ENCODE measurements at regions not wholly inside any gene's neighbourhood (a gene's known extent, or its start where the extent isn't known, plus 50 kb on each side); places are given as distances from the start of the nearest gene placed in this dataset.
A peak's percentile ranks its signal among the peaks of the same experiment; 100 is the strongest.

DNA sequence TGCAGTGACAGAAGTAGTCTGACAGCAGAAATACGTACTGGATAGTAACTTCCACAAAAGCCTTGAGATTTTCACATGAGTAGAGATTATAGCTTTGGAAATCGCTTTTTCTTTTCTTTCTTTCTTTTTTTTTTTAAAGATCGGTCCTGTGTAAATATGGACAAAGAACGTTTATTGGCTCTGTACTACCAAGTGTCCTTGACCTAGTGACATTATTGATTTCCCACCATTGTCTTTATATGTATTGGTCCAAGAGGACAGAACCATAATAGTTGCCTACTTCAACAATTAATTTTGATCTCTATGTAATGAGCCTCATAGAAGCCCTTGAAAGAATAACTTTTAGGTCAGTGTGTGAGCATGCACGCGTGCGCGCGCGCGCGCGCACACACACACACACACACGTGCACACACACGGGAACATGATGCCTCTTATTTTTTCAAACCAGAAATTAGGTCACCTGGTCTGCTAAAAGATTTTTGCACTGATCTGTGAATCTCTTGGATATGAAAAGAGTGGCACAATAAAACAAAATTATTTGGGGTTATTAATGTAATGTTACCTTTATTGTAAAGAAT lies 516.8 kb downstream of the PSAT1 start:
- Histone ChIP-seq H3K9me3 (ENCODE audit: low read depth) (no peaks in the 10 kb centered on the region), H3K36me3 (no peaks in the 10 kb centered on the region), H3K4me3 (no peak overlapping the region), H3K4me1 (ENCODE audit: low read depth) (no peaks in the 10 kb centered on the region), H3K27me3 (no peaks in the 10 kb centered on the region), H3K27ac (no peak overlapping the region)
- DNase-seq (ENCODE audit: low read depth in 1 of 2, low spot score in 1 of 2): no peak
- TF ChIP-seq, protein P1, sequence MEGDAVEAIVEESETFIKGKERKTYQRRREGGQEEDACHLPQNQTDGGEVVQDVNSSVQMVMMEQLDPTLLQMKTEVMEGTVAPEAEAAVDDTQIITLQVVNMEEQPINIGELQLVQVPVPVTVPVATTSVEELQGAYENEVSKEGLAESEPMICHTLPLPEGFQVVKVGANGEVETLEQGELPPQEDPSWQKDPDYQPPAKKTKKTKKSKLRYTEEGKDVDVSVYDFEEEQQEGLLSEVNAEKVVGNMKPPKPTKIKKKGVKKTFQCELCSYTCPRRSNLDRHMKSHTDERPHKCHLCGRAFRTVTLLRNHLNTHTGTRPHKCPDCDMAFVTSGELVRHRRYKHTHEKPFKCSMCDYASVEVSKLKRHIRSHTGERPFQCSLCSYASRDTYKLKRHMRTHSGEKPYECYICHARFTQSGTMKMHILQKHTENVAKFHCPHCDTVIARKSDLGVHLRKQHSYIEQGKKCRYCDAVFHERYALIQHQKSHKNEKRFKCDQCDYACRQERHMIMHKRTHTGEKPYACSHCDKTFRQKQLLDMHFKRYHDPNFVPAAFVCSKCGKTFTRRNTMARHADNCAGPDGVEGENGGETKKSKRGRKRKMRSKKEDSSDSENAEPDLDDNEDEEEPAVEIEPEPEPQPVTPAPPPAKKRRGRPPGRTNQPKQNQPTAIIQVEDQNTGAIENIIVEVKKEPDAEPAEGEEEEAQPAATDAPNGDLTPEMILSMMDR (IDR thresholded peaks at IDR 0.05; ENCODE audit: low read depth, low read length): no peak

DNA sequence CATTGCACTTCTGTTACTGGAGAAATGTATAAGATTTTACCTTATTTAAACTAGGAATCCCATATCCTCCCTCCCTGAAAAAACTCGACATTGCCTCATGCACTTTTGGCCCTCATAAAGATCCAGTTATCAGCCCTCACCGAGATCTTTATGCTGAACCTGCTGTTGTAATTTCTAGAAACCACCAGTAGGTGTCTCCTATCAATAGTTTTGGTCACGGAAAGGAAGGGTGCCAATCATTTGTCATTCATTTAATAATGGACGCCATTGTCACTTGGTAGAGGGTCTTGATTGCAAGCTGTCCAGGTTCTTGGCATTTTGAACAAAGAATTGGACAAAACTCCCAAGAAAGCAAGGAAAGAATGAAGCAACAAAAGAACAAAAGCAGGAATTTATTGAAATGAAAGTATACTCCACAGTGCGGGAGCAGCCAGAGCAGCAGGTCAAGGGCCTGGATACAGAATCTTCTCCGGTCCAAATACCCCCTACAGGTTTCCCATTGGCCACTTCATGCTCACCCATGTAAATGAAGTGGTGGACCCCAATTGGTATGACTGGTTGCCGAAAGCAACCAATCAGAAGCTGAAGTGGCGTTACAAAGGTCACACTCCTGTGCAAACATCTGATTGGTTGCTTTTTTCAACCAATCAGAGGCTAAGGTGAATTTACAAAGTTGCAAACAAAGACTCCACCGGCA lies 524.3 kb downstream of the PSAT1 start:
- peak; percentile 30 to 34 for DNase-seq (ENCODE audit: low read depth in 1 of 2, low spot score in 1 of 2)
- H3K4me3 ChIP-seq: no peak overlapping the region
- H3K9me3 ChIP-seq (ENCODE audit: low read depth): no peaks in the 10 kb centered on the region
- H3K36me3 ChIP-seq: no peaks in the 10 kb centered on the region
- no peaks in the 10 kb centered on the region for H3K4me1 ChIP-seq (ENCODE audit: low read depth)
- H3K27me3 ChIP-seq: no peaks in the 10 kb centered on the region
- TF ChIP-seq, protein P1 (IDR thresholded peaks at IDR 0.05; ENCODE audit: low read depth, low read length): peak; percentile 78
- H3K27ac ChIP-seq: no peak overlapping the region

DNA sequence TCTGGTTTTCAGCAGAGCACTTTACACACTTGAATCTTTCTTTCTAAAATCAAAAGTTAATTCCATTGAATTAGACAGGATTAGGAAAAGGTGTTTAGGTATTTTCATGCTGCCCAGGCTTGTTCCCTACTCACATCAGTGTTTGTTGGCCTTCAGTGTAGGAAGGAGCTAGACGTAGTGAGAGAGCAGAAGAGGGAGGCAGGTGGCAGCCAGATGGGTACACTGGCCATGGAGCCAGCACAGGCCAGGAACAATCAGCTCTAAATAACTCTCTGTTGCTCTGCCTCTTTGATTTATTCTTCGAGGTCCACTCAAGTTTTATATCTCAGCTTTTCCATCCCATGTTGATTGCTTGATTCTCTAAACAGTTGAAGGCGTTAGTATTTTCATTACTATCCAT lies 529.6 kb downstream of the PSAT1 start:
- Histone ChIP-seq H3K36me3 (no peaks in the 10 kb centered on the region), H3K9me3 (ENCODE audit: low read depth) (no peaks in the 10 kb centered on the region), H3K4me1 (ENCODE audit: low read depth) (no peaks in the 10 kb centered on the region), H3K27ac (no peak overlapping the region), H3K4me3 (no peak overlapping the region), H3K27me3 (no peaks in the 10 kb centered on the region)
- TF ChIP-seq, protein P1 (IDR thresholded peaks at IDR 0.05; ENCODE audit: low read depth, low read length): no peak
- DNase-seq (ENCODE audit: low read depth in 1 of 2, low spot score in 1 of 2): no peak

DNA sequence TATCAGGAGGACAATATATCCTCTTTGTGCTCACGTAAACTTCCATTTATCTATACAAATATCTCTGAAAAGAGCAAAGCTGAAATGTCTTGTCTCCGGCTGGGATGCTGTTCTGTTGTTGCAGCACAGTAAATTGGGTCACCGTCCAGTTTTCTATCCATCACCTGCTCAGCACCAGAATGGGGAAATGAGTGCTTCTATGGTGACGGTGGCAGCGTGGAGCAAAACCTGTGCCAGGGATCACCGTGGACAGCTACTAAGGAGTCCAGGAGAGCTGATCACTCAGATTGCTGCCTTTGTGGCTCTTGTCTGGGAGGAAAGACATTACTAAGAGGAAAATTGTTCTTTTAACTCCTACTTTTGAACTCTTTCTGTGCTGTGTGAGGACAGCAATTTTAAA lies 531.6 kb downstream of the PSAT1 start:
- Histone ChIP-seq H3K4me1 (ENCODE audit: low read depth) (no peaks in the 10 kb centered on the region), H3K9me3 (ENCODE audit: low read depth) (no peaks in the 10 kb centered on the region), H3K36me3 (no peaks in the 10 kb centered on the region), H3K4me3 (no peak overlapping the region), H3K27me3 (no peaks in the 10 kb centered on the region), H3K27ac (no peak overlapping the region)
- TF ChIP-seq, protein P1 (IDR thresholded peaks at IDR 0.05; ENCODE audit: low read depth, low read length): no peak
- no peak for DNase-seq (ENCODE audit: low read depth in 1 of 2, low spot score in 1 of 2)

DNA sequence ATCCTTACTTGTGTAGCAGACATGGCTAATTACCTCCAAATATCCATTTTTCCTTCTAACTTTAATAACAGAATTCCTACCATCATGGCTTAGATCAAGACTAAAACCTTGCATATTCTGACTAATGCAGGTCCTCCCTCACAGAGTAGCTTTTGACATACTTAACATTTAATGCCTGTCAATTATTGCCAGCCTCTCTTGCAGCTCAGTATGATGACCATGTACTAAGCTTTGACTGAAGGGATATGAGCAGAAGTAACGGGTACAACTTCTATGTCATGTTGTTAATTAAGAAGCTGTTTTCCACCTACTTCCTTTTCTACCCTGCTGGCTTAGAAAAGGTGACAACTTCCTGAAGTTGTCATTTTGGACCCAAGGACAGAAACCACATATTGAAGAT lies 533.4 kb downstream of the PSAT1 start:
- no peak overlapping the region for H3K27ac ChIP-seq
- H3K27me3 ChIP-seq: no peaks in the 10 kb centered on the region
- no peaks in the 10 kb centered on the region for H3K36me3 ChIP-seq
- DNase-seq (ENCODE audit: low read depth in 1 of 2, low spot score in 1 of 2): no peak
- TF ChIP-seq, protein P1 (IDR thresholded peaks at IDR 0.05; ENCODE audit: low read depth, low read length): no peak
- H3K9me3 ChIP-seq (ENCODE audit: low read depth): no peaks in the 10 kb centered on the region
- no peaks in the 10 kb centered on the region for H3K4me1 ChIP-seq (ENCODE audit: low read depth)
- no peak overlapping the region for H3K4me3 ChIP-seq
